ENCODE measurements at regions not wholly inside any gene's neighbourhood (a gene's known extent, or its start where the extent isn't known, plus 50 kb on each side); places are given as distances from the start of the nearest gene placed in this dataset.
"Not testable (repeated sequence)": the region's sequence is repeated elsewhere in the genome, so short reads cannot be mapped to it uniquely, and the experiment has no call there.

- DNase-seq = not testable (repeated sequence)
Observed at GRCh38 chr2:111373060-111373459, 252.3 kb downstream of the BCL2L11 start.

DNA sequence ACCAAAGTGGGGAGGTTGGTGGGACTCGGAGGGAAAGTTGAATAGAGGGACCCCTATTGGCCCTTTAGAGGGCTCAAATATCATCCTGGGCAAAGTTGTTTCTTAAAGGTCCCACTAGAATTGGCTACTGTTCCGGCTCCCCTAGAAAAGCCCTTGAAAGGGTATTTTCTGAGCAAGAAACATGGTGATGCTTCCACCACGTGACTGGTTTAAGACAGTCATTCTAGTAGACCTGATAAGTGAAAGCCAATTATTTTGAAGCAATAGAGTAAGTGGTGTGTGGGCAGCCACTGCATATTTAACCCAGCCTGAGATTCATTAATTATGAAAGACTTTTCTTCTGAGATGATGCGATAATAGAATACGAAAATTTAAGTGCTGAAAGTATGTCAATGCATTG is 253.3 kb downstream of the BCL2L11 start:
- DNase-seq = not testable (repeated sequence)

DNA sequence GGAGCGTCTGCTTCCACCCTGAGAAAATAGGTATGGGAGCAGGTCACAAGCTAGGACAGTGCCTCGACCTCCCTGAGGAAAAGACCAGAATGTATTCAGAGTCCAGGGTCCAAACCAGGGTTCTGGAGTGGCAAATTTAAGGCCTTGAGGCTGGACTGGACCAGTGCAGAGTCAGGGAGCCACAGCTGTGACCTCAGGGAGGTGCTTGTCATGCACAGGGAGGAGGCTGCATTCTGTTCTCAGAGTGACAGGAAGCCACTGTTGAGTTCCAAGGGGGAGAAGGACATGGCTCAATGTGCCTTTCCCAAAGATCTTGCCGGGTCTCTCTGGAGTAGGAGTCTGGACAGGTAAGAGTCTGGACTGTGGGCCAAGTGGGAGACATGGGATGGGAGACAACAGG is 254.0 kb downstream of the BCL2L11 start:
- not testable (repeated sequence) for DNase-seq

DNA sequence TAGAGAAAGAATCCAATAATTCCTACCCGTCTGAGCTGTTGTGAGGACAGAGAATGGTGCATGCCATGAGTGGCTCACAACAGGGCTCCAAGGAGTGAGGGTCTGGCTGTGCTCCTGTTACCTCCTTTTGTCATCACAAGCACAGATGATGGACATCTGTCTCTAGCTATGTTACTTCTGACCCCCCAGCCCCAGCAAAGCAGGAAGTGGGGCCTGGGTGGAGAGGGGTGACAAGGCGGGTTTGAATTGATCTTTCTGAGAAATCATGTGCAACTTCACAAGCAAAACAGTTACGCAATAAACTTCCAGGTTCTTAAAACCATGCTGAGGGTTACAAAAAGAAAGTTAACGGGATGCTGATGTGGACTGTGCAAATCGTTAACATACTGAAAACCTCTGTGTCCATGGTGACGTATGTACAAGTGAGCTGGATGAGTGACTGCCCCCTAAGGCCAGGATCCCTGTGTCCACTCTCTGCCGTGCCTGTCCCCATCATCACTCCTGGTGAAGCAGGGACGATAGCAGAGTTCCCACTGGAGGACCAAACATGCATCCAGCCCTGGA is 254.7 kb downstream of the BCL2L11 start:
- not testable (repeated sequence) for DNase-seq

DNA sequence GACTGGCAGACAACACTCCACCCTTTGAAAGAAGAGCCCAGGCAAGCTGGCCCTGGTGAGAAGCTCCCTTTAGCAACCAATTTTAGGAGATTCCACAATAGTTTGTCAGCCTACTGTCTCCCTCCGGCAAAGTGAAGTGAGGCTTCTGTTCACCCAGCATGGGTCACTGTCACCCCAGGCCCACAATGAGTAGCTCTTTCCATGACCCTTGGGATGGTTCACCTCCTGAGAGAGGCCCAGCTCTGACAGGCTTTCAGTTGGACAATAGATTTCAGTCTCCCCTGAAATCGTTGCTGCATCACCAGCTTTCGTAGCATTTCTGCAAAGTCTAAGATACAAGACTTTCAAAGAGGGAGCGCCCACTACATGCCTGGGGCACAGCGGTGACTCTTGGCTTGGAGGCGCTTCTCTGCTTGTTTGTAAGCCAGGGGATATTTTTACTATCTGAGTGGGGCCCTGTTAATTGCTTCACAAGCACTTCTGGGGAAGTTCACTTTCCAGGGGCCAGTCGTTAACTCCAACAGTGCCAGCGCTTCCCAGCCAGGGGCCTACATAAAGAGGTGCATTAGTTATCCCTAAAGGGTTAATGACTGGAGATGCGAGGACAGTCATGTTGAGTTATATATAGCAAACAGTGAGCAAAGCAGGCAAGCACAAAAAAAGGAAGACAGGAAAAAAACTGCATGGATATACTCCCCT is 255.7 kb downstream of the BCL2L11 start:
- DNase-seq = not testable (repeated sequence)

GRCh38 chr2:111376971-111377352 is 256.2 kb downstream of the BCL2L11 start:
- DNase-seq = not testable (repeated sequence)

- not testable (repeated sequence) for DNase-seq
Observed at GRCh38 chr2:111377386-111377959, 256.8 kb downstream of the BCL2L11 start.

DNA sequence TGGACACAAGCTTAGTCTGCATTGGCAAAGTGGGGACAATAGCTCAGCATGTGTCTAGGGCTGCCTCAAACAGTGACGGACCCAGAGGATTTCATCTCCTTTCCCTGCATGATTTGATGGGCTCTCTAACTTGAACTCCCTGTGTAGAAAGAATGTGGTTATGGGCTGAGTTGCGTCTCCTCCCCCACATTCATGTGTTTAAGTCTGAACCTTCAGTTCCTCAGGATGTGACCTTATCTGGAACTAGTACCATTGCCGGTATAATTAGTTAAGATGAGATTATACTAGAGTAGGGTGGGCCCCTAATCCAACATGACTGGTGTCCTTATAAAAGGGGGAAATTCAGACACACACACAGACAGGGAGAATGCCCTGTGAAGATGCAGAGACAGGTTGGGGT is 257.6 kb downstream of the BCL2L11 start:
- DNase-seq = not testable (repeated sequence)

DNA sequence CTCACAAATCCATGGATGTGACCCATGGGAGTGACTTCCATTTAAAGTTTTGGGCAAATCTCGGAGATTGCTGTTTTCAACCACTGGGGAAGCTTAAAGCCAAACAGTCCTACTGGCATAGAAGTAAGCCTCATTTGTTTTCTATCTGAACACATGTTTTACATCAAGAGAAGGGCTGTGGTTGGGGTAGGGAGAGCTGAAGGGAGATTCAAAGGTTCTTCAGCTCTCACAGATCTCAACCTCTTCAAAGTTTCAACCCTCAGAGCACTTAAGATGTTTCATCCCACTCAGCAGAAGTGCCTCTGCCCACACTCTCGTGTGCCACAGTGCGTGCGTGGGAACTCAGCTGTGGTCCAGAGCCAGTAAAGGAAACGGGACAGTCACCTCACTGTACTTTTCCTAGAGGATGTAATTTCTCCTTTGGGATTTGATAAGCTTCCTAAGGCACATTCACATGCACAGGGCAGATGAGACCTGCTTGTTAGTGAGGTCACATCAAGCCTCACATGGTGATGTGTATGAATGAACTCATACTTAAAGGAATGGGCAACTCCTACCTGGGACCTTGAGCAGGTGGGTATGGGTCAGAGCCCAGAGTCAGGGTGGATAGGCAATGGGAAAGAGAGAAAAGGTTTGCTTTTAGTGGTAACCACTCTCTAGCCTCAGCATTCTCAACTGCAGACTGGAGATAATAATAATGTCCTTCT is 260.2 kb downstream of the BCL2L11 start:
- not testable (repeated sequence) for DNase-seq

GRCh38 chr2:111381530-111382306 is 261.0 kb downstream of the BCL2L11 start:
- not testable (repeated sequence) for DNase-seq

- DNase-seq = not testable (repeated sequence)
Observed at GRCh38 chr2:111382507-111382906, 261.8 kb downstream of the BCL2L11 start.

GRCh38 chr2:111383311-111383710 is 262.6 kb downstream of the BCL2L11 start:
- DNase-seq = not testable (repeated sequence)

DNA sequence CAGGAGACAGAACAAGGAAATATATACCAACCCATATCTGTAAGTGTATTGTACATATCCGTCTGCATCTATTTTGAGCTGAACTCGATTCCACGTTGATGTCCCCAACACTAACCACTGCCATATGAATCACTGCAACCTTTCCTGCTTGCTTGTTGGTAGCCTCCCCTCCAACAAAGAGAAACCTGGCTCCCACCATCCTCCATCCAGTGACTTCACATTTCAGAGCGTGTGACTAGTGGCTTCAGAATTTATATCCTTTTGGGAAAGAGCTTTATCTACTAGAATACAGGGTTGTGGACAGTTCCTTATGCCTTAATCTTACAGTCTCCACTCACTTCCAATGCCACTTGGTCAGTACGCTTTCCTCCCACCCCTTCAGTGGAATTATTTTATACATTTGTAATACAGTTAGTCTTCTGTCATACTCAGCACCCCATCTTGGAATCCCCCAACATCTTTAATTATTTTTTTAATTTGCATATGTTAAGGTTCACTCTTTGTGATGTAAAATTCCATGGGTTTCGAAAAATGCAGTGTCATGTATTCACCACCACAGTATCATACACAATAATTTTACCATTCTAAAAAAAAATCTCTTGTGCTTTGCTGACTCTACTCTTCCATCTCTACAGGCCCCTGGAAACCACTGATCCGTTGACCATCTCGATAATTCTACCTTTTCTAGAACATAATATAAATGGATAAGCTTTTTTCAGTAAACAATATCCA is 264.7 kb downstream of the BCL2L11 start:
- not testable (repeated sequence) for DNase-seq

GRCh38 chr2:111390605-111391004 is 269.9 kb downstream of the BCL2L11 start:
- DNase-seq = not testable (repeated sequence)

DNA sequence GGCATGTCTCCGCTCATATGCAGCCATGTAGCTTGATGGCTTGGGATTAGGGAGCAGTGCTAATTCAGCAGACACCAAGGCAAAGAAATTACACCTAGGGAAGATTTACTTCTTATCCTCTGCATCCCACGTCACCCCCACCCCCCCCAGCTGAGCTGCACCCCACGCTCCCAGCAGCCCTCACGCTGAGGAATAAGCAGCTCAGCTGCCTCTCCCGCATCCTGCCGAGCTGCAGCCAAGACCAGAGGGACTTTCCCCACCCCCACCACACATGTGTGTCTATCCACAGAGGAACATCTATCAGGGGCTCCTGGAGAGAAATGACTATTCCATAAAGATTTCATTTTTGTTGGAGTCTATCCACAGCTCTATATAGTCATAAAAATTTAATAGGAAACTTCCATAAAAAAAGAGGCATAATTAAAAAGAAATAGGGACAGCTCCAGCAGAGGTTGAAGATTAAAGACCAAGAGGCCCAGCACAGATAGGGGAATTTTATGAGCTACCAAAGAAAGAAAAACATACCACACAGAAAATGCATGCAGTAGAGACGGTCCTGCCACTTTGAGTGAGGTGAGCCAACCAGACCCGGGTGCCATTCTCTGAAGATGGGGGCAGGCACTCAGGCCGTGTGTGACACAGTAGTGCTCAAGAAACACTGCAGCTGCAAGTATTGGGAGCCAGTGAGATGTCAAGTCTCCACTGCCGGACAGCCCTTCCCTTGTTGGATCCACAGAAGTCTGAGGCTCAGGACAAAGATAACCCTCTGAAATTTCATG is 274.8 kb downstream of the BCL2L11 start:
- not testable (repeated sequence) for DNase-seq

DNA sequence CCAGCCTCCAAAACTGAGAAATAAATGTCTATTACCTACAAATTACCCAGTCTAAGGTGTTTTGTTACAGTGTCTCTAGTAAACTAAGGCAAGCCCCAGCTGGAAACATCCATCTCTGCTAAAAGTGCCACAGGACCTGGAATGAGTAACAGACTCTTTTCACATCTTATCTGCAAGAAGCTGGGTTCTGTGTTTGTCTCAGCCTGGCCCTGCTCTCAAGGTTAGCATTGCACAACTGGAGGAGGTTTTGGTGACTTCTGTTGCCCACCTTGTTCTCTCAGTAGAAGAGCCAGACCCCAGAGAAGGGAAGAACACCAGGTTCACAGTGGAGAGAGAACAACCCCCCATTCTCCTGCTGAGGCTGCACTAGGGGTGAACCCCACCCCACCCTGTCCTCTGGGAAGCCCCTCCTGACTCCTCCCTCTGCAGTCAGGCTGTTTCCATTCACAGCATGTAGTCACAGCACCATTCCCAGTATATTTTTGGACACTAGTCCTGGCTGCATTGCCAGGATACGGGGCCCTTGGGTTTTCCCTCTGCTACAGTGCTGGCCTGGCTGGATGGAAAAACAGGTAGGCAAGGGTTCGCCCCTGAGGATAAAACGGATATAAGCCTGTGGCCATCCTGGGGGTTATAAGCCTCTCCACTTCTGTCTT is 280.0 kb downstream of the BCL2L11 start:
- DNase-seq = not testable (repeated sequence)

DNA sequence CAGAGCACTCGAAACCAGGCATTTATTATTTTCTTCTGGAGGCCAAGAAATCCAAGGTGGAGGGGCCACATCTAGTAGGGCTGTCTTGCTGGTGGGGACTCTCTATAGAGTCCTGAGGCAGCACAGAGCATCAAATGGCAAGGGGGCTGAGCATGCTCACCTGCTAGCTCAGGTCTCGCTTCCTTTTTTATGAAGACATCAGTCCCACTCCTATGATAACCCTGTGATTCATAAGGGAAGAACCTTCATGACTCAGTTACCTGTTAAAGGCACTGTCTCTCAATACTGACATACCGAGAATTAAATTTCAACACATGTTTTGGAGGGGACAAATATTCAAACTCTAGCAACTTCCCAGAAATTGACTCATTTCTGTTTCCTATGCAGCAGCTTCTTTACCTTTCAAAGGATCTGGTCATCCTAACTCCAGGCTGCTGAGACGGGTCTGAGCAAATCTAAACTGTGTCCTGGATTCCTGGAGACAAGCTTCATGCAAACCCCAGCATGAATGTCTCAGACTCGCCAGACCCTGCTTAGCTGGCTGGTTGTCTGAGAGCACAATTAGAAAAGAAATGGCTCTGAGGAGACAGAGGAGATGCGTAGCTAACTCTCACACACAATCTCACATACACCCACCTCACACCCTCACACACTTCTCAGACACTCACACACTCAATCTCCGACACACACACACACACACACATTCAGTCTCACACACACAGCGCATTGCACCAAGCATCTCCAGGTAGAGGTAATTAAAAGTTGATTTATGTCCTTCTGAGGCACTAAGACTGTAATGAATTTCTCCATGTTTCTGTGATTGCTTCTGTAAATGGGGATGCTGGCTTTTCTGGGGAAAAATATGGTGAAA is 280.8 kb downstream of the BCL2L11 start:
- not testable (repeated sequence) for DNase-seq

GRCh38 chr2:111402450-111402849 is 281.7 kb downstream of the BCL2L11 start:
- not testable (repeated sequence) for DNase-seq

DNA sequence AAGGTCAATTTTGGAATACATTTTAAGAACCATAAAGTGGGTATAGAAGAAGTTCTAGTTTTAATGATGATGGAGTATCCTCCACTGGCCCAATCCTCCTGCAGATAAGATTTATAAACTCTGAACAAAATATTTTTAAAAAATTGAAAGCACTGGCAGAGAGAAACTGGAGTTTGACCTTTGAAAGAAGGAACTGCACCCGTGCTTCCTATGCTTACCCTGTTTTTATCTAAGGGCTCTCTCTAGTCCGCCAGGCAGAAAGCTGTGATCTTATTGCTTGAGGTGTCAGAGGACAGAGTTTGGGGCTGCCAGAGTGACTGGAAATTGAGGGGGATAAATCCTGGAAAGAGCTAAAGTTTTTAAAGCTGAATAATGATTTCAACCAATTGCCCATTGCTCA is 282.6 kb downstream of the BCL2L11 start:
- DNase-seq = not testable (repeated sequence)

DNA sequence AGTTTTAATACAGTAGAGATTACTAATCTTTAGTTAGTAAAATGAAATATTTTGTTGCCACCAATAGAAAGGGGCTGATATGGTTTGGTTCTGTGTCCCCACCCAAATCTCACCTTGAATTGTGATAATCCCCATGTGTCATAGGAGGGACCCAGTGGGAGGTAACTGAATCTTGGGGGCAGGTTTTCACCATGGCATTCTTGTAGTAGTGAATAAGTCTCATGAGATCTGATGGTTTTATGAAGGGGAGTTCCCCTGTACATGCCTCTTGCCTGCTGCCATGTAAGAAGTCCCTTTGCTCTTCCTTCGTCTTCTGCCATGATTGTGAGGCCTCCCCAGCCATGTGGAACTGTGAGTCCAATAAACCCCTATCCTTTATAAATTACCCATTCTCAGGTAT is 285.9 kb downstream of the BCL2L11 start:
- DNase-seq = not testable (repeated sequence)

All from NCI-H524 (cell line).